Activated CD4-positive, alpha-beta T cell treated with anti-CD3 and anti-CD28 coated beads for 36 hours (primary cell): ENCODE measurements at regions not wholly inside any gene's neighbourhood (a gene's known extent, or its start where the extent isn't known, plus 50 kb on each side); places are given as distances from the start of the nearest gene placed in this dataset.

Experiments used
- ATAC-seq: fragments of 200-7000 bp; cut with Tn5 transposase; one replicate; pipeline ENCODE4 v1.10.0; 2021; ENCODE audit warnings: mild to moderate bottlenecking, moderate library complexity
- CTCF ChIA-PET: fragments of 350-600 bp; sonication (Branson Sonifier 250); formaldehyde crosslinking; loops from one replicate; lab custom pipeline; 2021; ENCODE audit warnings: antibody characterized with exemption; lab: Charles Lee
- POLR2A ChIA-PET: fragments of 350-600 bp; sonication (Branson Sonifier 250); formaldehyde crosslinking; loops from one replicate; lab custom pipeline; 2021; ENCODE audit warnings: antibody characterized with exemption, inconsistent platforms; lab: Charles Lee
- DNase-seq: peaks from one replicate; pipeline ENCODE4 v3.0.0-alpha.2; 2020
- H3K27ac Mint-ChIP-seq: one replicate; pipeline ENCODE4 v1.8.0; 2021; ENCODE audit warnings: mixed read lengths
- H3K27me3 Mint-ChIP-seq: one replicate; pipeline ENCODE4 v1.8.0; 2021; ENCODE audit warnings: mixed read lengths
- H3K36me3 Mint-ChIP-seq: one replicate; pipeline ENCODE4 v1.8.0; 2021; ENCODE audit warnings: low read depth, mixed read lengths
- H3K4me1 Mint-ChIP-seq: one replicate; pipeline ENCODE4 v1.8.0; 2021; ENCODE audit warnings: mixed read lengths
- H3K4me3 Mint-ChIP-seq: one replicate; pipeline ENCODE4 v1.8.0; 2021; ENCODE audit warnings: mild to moderate bottlenecking, moderate library complexity, mixed read lengths
- H3K9me3 Mint-ChIP-seq: one replicate; pipeline ENCODE4 v1.8.0; 2021; ENCODE audit warnings: low read depth, mixed read lengths
- intact Hi-C, 2 experiments: fragments of 100-400 bp; cut with DNase I in 1 of 2; cut with micrococcal nuclease in 1 of 2; formaldehyde crosslinking; loops; one replicate each; pipeline versions ENCODE4 v1.14.2 to v1.15.1; 2022 to 2024; cut with DNase I, micrococcal nuclease

- H3K4me1 Mint-ChIP-seq, result peaks cover 9% of the 10 kb centered on the region
- ATAC-seq (no peak), DNase-seq (no peak)
- POLR2A ChIA-PET, result no interaction called here
- no peak overlapping the region for H3K4me3 Mint-ChIP-seq
- no peaks in the 10 kb centered on the region for H3K36me3 Mint-ChIP-seq
- CTCF ChIA-PET, result interaction anchor here (0.5 to 0.9 kb wide), 2 partner anchors 13 to 21 kb away, joined by 3 read pairs; no protein-coding TSS in a partner anchor
- intact Hi-C loops, result no loop called here
- no peaks in the 10 kb centered on the region for H3K27me3 Mint-ChIP-seq
- no peaks in the 10 kb centered on the region for H3K9me3 Mint-ChIP-seq
- no peak overlapping the region for H3K27ac Mint-ChIP-seq
Observed at GRCh38 chr2:181366675-181367175, 90.5 kb upstream of the ITGA4 start.

- no peak for DNase-seq
- Mint-ChIP-seq H3K9me3 (no peaks in the 10 kb centered on the region), H3K27ac (no peak overlapping the region), H3K36me3 (no peaks in the 10 kb centered on the region), H3K4me3 (no peak overlapping the region), H3K4me1 (peaks cover 15% of the 10 kb centered on the region), H3K27me3 (no peaks in the 10 kb centered on the region)
- POLR2A ChIA-PET, result no interaction called here
- intact Hi-C loops, result no loop called here
- CTCF ChIA-PET, result no interaction called here
- ATAC-seq, result no peak
Observed at GRCh38 chr2:181367411-181367810, 89.8 kb upstream of the ITGA4 start.

GRCh38 chr2:181367906-181368435, 89.2 kb upstream of the ITGA4 start:
- H3K4me1 Mint-ChIP-seq, result peaks cover 19% of the 10 kb centered on the region
- H3K27me3 Mint-ChIP-seq, result no peaks in the 10 kb centered on the region
- no peak overlapping the region for H3K27ac Mint-ChIP-seq
- ATAC-seq (no peak), DNase-seq (no peak)
- no peaks in the 10 kb centered on the region for H3K36me3 Mint-ChIP-seq
- POLR2A ChIA-PET, result no interaction called here
- CTCF ChIA-PET, result no interaction called here
- no peaks in the 10 kb centered on the region for H3K9me3 Mint-ChIP-seq
- H3K4me3 Mint-ChIP-seq, result no peak overlapping the region
- intact Hi-C loops, result no loop called here

GRCh38 chr2:181370126-181370525, 87.1 kb upstream of the ITGA4 start:
- no peak for ATAC-seq
- H3K4me1 Mint-ChIP-seq, result peaks cover 22% of the 10 kb centered on the region

GRCh38 chr2:181371195-181371594, 86.0 kb upstream of the ITGA4 start:
- ATAC-seq (no peak), DNase-seq (no peak)
- Mint-ChIP-seq H3K36me3 (no peaks in the 10 kb centered on the region), H3K9me3 (no peaks in the 10 kb centered on the region), H3K27me3 (no peaks in the 10 kb centered on the region), H3K27ac (no peak overlapping the region), H3K4me1 (peaks cover 22% of the 10 kb centered on the region), H3K4me3 (no peak overlapping the region)
- ChIA-PET POLR2A (no interaction called here), CTCF (no interaction called here)
- intact Hi-C loops, result no loop called here

More at GRCh38 chr2:181370126-181370525, 87.1 kb upstream of the ITGA4 start:
- intact Hi-C loops, result no loop called here
- Mint-ChIP-seq H3K36me3 (no peaks in the 10 kb centered on the region), H3K9me3 (no peaks in the 10 kb centered on the region), H3K27ac (no peak overlapping the region), H3K4me3 (no peak overlapping the region), H3K27me3 (no peaks in the 10 kb centered on the region)
- ChIA-PET CTCF (no interaction called here), POLR2A (no interaction called here)
- no peak for DNase-seq

- intact Hi-C loops, result no loop called here
- no peaks in the 10 kb centered on the region for H3K27me3 Mint-ChIP-seq
- ChIA-PET CTCF (interaction anchor here (0.6 kb wide), 1 partner anchor 96 kb away, joined by 3 read pairs; no protein-coding TSS in a partner anchor), POLR2A (no interaction called here)
- ATAC-seq (no peak), DNase-seq (no peak)
- H3K4me1 Mint-ChIP-seq, result peaks cover 22% of the 10 kb centered on the region
- no peak overlapping the region for H3K4me3 Mint-ChIP-seq
- no peaks in the 10 kb centered on the region for H3K9me3 Mint-ChIP-seq
- no peaks in the 10 kb centered on the region for H3K36me3 Mint-ChIP-seq
- H3K27ac Mint-ChIP-seq, result no peak overlapping the region
Observed at GRCh38 chr2:181371782-181372645, 85.2 kb upstream of the ITGA4 start.

- POLR2A ChIA-PET, result no interaction called here
Observed at GRCh38 chr2:181372646-181373040, 84.5 kb upstream of the ITGA4 start.

GRCh38 chr2:181374781-181375675, 82.2 kb upstream of the ITGA4 start:
- Mint-ChIP-seq H3K27me3 (no peaks in the 10 kb centered on the region), H3K9me3 (no peaks in the 10 kb centered on the region), H3K4me3 (no peak overlapping the region), H3K4me1 (peaks cover 22% of the 10 kb centered on the region), H3K36me3 (no peaks in the 10 kb centered on the region), H3K27ac (no peak overlapping the region)
- ATAC-seq, result no peak
- intact Hi-C loops, result no loop called here
- no peak for DNase-seq
- CTCF ChIA-PET, result interaction anchor here (0.7 to 0.8 kb wide), 3 partner anchors 21 to 64 kb away, joined by 3 read pairs; no protein-coding TSS in a partner anchor
- POLR2A ChIA-PET, result no interaction called here

More at GRCh38 chr2:181372646-181373040, 84.5 kb upstream of the ITGA4 start:
- ATAC-seq (no peak), DNase-seq (no peak)
- Mint-ChIP-seq H3K36me3 (no peaks in the 10 kb centered on the region), H3K9me3 (no peaks in the 10 kb centered on the region), H3K27ac (no peak overlapping the region), H3K4me1 (peaks cover 22% of the 10 kb centered on the region), H3K4me3 (no peak overlapping the region), H3K27me3 (no peaks in the 10 kb centered on the region)
- intact Hi-C loops, result no loop called here
- CTCF ChIA-PET, result interaction anchor here (1.0 kb wide), 1 partner anchor 59 kb away, joined by 3 read pairs; no protein-coding TSS in a partner anchor

- CTCF ChIA-PET, result no interaction called here
- H3K4me3 Mint-ChIP-seq, result no peak overlapping the region
- no peak for DNase-seq
- H3K36me3 Mint-ChIP-seq, result no peaks in the 10 kb centered on the region
- no peak overlapping the region for H3K27ac Mint-ChIP-seq
- POLR2A ChIA-PET, result no interaction called here
- no peaks in the 10 kb centered on the region for H3K27me3 Mint-ChIP-seq
- peaks cover 16% of the 10 kb centered on the region for H3K4me1 Mint-ChIP-seq
- no peaks in the 10 kb centered on the region for H3K9me3 Mint-ChIP-seq
- intact Hi-C loops, result no loop called here
- ATAC-seq, result no peak
Observed at GRCh38 chr2:181376442-181376841, 80.7 kb upstream of the ITGA4 start.

GRCh38 chr2:181376999-181377398, 80.2 kb upstream of the ITGA4 start:
- Mint-ChIP-seq H3K9me3 (no peaks in the 10 kb centered on the region), H3K27me3 (no peaks in the 10 kb centered on the region), H3K36me3 (no peaks in the 10 kb centered on the region), H3K4me1 (peaks cover 10% of the 10 kb centered on the region), H3K27ac (no peak overlapping the region), H3K4me3 (no peak overlapping the region)
- DNase-seq, result no peak
- POLR2A ChIA-PET, result no interaction called here
- CTCF ChIA-PET, result no interaction called here
- intact Hi-C loops, result no loop called here
- ATAC-seq, result no peak

GRCh38 chr2:181378491-181378890, 78.7 kb upstream of the ITGA4 start:
- no peak overlapping the region for H3K27ac Mint-ChIP-seq
- H3K4me1 Mint-ChIP-seq, result no peaks in the 10 kb centered on the region
- CTCF ChIA-PET, result interaction anchor here (0.6 kb wide), 1 partner anchor 80 kb away, joined by 3 read pairs; no protein-coding TSS in a partner anchor
- no peaks in the 10 kb centered on the region for H3K27me3 Mint-ChIP-seq
- no peaks in the 10 kb centered on the region for H3K9me3 Mint-ChIP-seq
- DNase-seq (no peak), ATAC-seq (no peak)
- H3K4me3 Mint-ChIP-seq, result no peak overlapping the region
- intact Hi-C loops, result no loop called here
- peaks cover 1% of the 10 kb centered on the region for H3K36me3 Mint-ChIP-seq
- POLR2A ChIA-PET, result no interaction called here
